GM18520 (cell line): ENCODE measurements at regions not wholly inside any gene's neighbourhood (a gene's known extent, or its start where the extent isn't known, plus 50 kb on each side); places are given as distances from the start of the nearest gene placed in this dataset.
"Not testable (repeated sequence)": the region's sequence is repeated elsewhere in the genome, so short reads cannot be mapped to it uniquely, and the experiment has no call there.

Experiments
- ATAC-seq: cut with Tn5 transposase; IDR thresholded peaks from one replicate; pipeline ENCODE4 v1.9.1; 2021; ENCODE audit not compliant: unreplicated experiment

DNA sequence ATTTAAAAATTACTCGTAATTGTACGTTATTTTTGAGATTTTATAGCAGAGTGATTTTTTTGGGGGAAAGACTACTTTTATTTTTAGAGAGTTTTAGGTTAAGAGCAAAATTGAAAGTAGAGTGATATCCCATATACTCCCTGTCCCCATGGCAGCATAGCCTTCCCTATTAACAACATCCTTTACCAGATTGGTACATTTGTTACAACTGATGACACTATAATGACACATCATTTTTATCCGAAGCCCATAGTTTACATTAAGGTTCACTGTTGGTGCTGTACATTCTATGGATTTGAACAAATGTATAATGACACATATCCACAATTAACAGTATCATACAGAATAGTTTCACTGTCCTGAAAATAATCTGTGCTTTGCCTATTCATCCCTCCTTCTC, 1126.4 kb upstream of the CITED2 start:
- no peak for ATAC-seq

DNA sequence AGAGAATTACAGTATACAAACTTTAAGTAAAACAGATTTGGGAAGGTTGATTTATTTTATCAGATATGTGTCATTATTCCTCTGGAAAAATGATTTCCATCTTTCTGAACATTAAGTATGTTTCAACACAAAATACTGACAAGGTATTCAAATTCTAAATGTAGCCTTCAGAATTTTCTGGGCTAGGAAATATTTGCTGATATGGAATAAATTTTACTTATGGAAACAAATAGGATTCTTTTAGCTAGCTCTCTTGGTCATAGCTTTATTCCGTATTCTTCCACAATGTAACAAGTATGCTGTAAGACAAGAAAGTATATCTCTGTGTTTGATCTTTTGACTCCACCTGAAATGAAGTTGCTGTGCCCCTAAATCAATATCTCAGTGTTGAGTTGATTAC, 1125.2 kb upstream of the CITED2 start:
- ATAC-seq = no peak

DNA sequence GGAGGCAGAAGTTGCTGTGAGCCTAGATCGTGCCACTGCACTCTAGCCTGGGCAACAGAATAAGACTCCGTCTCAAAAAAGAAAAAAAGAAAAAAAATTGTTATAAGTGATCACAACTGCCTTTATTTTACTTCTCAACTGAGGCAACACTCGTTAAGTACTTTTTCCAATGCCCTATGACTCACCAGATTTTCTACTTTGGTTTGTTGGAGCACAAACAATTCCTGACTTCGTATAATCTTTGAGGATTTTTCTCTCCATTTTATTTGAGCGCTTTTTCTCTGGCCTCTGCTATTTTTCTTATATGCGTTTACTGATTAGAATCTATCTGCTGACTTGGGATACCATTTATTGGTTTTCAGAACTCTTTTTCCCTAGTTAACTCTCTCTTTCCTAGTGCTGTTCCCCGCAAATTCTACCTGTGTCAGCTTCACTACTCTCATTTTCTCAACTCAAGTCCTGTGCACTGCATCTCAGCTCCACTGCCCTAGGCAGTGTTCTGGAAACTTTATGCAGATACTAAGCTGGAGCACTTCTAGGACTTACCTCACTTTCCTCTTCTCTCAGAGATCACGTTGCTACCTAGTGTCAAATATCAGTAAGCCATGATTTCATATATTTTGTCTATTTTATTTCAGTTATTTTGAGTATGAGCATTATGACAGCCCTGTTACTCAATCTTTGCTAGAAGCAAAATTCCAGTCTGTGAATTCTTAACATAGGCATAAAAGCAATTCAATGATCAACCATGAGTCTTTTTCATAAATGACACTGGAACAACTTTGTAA, 1120.1 kb upstream of the CITED2 start:
- ATAC-seq = no peak

DNA sequence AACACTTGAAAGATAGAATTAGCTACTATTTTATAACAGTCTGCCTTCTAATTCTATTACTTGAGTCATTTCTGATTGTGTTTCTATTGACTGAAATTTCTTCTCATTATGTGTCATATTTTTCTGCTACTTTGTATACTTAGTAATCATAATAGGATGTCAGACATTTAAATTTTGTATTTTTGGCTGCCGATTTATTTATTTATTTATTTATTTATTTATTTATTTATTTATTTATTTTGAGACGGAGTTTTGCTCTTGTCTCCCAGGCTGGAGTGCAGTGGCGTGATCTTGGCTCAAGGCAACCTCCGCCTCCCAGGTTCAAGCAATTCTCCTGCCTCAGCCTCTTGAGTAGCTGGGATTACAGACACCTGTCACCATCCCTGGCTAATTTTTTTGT, 1119.0 kb upstream of the CITED2 start:
- not testable (repeated sequence) for ATAC-seq

DNA sequence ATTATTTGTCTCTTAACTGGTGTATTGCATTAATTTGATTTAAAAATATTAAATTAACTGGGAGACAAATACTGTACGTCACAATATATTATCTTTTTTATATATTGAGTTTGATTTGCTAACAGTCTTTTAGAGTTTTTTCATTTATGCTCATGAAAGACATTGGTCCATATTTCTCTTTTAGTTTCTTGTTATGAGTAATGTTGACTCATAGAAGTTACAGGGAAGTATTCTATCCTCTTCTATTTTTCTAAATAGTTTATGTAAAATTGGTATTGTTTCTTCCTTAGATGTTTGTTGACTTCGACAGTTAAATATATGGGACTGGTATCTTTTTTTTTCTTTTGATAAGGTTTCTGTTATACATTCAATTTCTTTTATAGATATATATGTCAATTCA, 1115.6 kb upstream of the CITED2 start:
- no peak for ATAC-seq

DNA sequence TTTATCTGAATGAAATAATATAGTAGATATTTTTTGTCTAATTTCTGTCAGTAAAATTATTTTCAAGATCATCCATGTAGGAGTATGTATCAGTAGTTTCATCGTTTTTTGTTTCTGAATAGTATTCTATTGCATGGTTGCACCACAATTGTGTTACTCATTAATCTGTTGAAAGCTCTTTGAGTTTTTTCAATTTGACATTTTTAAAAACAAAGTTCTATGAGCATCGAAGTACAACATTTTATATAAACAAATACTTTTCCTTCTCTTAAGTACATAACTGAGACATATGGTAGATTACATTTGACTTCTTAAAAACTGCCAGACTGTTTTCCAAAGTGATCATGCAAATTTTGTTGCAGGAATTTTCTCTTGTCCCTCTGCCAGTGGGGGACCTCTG, 1113.1 kb upstream of the CITED2 start:
- no peak for ATAC-seq

DNA sequence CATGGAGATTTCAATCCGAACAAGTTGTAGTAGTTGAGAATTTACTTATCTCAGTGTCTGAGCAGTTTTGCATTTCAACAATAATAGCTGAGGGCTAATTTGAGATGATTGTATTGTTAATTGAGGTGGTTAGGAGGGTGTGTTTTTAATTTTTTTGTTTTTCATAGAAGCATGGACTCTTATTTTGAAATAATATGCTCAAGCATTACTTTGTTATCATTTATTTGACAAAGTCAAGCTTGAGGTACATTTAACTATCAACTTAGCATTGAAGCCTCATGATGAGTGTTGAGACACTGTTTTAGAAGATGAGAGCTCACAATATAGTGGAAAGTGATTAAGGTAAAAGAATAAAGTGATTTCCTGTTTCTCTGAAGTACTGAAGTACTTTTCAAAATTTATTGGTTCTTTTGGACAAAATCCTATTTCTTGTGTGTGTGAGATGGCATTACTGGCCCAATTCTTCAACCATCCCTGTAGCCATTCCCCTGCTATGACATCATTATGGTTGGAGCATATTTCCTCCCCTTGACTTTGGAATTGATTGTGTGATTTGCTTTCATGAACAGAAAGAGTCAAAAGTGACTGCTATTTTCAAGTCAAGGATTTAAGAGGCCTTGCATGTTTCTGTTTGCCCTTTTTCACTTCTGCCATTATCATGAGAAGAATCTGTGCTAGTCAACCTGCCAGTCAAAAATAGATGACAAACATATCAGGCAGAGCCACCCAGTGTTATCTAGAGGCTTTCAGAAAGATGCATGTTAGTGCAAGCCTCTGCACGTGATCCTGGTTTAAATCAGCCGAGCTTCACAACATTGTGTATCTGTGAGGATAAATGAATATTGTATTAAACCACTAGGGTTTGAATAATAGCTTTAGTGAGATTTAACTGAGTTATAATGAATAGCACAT, 1112.3 kb upstream of the CITED2 start:
- ATAC-seq = peak; percentile 14

DNA sequence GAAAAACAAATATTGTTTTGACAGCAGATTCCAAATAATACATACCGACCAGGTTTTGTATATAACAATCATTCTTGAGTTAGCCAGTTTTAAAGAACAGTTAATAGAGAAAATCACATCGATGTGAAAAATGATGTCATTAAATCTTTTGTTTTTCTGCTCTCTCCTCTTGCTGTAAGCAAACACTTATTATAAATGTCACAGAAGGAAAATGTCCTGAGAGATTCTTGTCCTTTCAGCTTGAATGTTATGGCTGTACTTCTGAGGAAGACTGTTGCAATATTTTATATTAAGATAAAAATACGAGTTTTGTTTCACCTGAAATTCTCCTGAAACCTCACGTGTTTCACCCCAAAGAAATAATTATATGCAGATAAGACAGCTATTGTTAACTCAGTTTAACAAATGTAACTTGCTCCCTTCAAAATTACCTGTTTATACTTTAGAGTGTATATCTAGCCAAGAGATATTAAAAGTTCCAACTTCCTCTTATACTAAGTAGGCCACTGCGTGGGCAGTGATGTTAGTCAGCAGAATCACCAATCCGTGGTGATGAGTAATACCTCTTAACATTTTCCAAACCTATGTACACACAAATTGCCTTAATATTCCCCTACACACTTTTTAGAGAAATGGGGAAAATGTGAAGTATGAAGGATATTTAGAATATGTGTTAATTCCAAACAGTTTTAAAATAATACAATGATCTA, 1111.4 kb upstream of the CITED2 start:
- ATAC-seq = peak; percentile 47

DNA sequence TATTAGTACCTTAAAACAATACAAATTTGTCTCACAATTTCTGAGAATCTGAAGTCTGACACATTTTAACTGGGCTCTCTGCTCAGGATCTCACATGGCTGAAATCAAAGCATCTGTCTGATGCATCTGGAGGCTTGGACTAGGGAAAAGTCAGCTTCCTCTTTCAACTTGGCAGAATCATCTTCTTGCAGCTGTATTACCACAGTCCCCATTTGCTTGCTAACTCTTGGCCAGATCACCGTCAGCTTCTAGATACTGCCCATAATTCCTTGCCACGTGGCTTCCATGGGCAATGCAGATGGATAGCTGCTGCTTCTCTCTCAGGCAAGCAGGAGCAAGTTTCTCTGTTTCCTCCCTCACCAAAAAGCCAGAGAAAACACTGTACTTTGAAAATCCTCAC, 1106.4 kb upstream of the CITED2 start:
- no peak for ATAC-seq

DNA sequence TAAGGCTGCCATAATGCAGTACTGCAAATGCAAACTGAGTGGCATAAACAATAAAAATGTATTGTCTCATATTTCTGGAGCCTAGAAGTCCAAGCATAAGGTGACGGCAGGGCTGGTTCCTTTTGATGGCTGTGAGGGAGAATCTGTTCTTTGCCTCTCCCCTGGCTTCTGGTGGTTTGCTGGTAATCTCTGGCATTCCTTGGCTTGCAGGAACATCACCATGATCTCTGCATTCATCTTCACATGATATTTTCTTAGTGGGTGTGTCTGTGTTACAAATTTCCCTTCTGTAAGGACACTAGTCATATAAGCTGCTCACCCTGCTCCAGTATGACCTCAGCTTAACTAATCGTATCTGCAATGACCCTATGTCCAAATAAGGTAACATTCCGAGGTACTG, 1104.2 kb upstream of the CITED2 start:
- ATAC-seq = no peak

DNA sequence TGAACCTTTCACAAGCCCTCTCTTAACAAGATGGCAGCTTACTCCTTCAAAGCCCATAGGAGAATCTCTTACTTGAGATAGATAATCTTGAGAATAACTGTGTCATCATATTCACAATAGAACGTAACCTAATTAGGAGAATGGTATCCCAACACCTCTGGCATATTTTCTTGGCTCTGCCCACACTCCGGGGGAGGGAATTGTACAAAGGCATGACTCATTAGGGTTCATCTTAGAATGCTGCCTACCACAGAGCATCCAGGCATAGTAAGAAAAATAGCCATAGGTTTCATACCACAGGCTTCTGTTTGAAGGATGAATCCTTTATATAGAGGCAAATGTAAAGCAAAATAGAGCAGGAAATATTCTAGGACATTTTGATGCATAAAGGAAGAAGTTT, 1100.6 kb upstream of the CITED2 start:
- ATAC-seq = no peak

DNA sequence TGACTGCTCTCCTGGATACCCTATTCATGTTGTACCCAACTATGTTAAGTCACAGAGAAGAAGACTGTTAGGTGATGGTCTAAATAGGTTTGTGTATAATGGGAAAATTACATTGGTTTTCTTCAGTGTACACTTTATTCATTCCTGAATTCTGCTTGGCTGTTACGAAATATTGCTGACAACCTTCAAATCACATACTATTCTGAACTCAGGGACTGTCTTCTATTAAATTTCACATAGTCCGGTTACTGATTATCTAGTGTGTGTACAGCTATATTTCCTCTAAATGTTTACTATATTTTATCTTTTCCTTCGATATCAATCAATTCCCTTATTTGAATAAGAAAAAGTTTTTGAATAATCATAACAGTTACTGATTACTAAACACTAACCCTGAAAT, 1090.3 kb upstream of the CITED2 start:
- no peak for ATAC-seq

DNA sequence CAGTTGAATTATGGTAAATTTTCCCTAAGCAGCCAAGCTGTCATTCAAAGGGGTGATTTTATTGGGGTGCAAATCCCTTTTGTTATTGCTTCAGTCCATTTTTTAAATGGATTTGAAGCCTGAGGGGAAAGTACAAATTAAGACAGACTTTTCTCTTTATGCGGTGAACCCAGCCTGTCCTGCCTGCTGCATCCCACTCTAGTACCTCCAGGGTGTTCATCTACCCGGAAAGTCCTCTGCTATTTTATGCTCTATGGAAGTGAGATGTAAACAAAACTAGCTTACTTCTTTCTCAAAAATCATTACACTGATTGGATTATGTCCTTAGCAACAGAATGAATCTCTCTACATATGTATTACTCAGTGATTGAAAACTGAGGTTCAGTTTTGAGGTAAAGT, 1088.9 kb upstream of the CITED2 start:
- ATAC-seq = no peak

DNA sequence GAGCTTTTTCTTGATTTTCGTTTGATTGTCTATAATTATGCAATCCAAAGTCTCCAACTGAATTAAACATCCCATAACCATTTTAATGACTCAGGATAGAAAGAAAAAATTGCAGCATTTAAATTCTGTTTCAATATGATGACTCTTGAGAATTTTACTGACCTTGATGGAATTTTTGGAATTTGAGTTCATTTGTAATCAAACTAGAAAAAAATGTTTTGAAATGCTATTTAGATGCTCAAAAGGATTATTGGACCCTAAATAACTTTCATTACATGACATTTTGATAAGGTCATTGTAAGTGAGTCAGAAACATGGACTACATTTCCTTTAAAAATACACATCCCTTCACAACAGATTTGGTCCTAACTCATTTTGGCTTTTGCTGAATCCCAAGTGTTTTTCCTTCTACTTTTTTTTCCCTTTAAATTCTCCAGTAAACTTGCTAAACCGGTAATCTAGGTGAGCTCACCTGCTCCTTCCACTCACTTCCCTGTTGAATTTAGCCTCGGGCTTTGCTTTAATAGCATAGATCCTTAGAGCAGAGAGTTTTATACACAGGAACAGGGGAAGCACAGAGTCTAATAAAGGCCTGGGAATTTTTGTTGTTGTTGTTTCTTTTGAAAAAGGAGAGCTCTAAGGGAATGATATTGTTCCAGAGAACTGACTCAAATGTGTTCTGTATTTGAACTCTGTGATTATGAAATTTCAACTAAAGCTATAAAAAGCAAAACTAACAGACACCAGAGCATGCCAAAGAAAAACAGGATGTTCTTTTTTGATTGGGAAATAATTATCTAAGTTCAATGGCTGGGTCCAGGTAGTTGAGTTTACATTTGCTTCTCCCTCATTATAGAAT, 1088.2 kb upstream of the CITED2 start:
- ATAC-seq = no peak

DNA sequence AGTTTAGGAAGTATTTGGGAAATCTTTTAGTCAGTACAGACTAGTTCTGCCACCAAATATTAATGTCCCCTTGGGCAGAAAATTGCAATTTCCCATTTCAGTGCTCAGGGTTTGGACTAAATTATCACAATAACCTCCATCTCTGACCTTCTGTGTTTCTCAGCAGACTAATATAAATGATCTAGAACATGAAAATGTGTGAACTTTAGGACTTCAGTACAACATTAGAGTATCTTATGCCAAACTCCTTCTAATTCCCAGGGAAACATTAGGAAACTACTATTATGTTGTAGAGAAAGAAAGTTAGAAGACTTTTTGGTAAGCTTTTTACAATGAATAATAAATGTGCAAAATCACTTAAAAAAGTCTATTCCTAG, 1087.6 kb upstream of the CITED2 start:
- no peak for ATAC-seq

DNA sequence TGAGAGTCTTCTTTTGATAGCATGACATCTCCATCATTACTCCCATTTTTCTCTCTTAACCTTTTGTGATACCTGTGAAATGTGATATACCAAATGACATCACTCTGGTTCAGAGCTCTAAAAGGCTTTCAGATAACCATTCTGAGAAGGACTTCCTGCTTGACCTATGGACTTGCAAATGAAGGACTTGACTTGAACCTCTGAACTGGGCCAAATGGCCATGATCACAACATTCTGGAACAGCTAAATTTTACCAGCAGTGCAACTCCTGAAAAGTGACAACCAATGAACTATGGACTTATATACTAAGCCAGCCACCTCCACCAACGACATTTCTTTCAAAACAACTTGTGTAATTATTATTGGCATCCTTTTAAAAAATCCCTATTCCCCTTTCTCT, 1085.8 kb upstream of the CITED2 start:
- ATAC-seq = no peak

DNA sequence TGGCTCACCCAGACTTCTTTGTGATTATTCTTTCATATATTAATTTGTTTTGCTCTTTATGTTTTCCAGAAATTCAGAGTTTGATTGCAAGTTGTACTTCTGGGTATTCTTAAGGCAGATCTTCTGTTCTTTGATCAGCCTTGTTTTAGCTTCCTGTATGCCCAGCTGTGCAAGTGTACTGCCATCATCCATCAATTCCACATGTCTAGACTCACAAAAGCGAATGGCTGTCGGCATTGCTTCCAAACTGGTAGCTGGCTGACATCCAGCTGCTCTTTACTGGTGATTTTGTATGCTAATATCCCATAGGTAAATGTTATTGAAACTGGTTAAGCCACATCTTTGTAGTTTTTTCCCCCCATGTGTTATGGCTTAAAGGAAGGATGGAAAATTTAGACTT, 1084.8 kb upstream of the CITED2 start:
- ATAC-seq = no peak

DNA sequence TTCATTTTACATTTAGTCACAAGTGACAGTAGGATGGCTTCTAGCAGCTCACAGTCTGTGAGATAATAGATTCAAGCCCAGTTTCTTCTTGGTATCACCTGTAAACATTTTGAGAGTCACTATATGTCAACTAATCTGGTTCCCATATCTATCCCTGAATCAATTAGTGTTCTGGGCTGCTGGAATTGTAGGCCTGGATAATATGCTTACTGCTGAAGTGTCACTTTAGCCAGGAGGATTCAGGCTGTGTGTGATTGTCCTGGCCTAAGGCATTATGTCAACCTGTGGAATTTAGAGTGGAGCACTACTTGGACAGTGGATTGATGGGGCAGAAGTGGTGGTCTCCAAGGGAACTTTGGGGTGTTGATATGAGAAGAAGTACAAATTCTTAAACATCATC, 1071.8 kb upstream of the CITED2 start:
- ATAC-seq = no peak

DNA sequence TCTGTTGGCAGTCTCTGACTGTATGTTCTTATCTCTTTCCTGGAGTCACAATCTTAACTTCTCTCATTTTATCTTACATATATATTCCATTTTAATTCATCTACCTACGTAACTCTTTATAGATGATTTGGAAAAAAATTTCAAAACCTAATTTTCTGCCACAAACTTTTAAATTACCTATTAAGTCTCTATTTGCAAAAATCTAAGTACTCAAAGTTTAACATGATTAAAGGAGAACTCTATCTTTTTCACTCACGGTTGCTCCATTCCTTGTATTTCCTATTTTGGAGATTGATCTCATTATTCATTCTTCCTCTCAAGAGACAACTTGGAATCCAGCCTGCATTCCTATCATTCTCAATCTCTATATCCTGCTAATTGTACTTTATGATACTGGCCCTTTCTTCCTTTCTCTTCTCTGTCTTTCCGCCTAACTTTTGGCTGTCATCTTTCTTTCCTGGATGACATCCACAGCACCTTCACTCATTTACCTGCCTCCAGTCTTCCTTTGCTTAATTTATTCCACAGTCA, 1071.1 kb upstream of the CITED2 start:
- ATAC-seq = no peak

DNA sequence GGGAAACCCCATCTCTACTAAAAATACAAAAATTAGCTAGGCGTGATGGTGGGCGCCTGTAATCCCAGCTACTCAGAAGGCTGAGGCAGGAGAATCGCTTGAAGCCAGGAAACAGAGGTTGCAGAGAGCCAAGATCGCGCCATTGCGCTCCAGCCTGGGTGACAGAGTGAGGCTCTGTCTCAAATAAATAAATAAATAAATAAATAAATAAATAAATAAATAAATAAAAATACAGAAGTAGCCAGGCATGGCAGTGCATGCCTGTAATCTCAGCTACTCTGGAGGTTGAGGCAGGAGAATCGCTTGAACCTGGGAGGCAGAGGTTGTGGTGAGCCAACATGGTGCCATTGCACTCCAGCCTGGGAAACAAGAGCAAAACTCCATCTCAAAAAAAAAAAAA, 1068.7 kb upstream of the CITED2 start:
- ATAC-seq = not testable (repeated sequence)

DNA sequence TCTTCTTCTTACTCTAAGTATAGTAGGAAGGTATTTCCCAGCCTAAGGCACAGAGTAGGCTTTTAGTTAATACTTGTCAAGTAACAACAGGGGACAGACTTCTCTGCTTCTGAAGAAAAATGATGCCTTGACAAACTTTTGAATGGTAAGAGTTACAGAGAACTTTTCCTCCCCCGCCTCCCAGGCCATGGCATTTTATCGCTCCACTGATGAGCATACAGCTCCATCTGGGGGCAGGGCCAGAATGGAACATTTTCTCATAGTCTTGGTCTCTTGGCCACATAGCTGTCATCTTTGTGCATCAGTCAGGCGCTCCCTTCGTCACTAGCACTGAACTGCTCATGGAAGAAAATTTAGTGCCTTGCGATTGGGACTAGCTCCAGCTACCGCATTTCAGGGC, 1066.8 kb upstream of the CITED2 start:
- ATAC-seq = no peak
